ENCODE measurements at regions not wholly inside any gene's neighbourhood (a gene's known extent, or its start where the extent isn't known, plus 50 kb on each side); places are given as distances from the start of the nearest gene placed in this dataset.
"Not testable (repeated sequence)": the region's sequence is repeated elsewhere in the genome, so short reads cannot be mapped to it uniquely, and the experiment has no call there.

GRCh38 chr6:67768972-67769371 is 866.1 kb upstream of the ADGRB3 start:
- Histone ChIP-seq H3K9me2 (replicated peaks; ENCODE audit: insufficient read depth) (no peaks in the 10 kb centered on the region), H3K4me1 (ENCODE audit: insufficient read depth) (no peaks in the 10 kb centered on the region), H3K27ac (no peak overlapping the region), H4K20me1 (ENCODE audit: insufficient read depth, poor library complexity, severe bottlenecking) (no peaks in the 10 kb centered on the region), H3K4me2 (no peak overlapping the region), H3K27me3 (no peaks in the 10 kb centered on the region), H2AFZ (no peak overlapping the region), H3K9me3 (ENCODE audit: low read depth) (no peaks in the 10 kb centered on the region), H3K4me3 (no peak overlapping the region), H3K79me2 (no peaks in the 10 kb centered on the region), H3K36me3 (replicated peaks; ENCODE audit: insufficient read depth, low read depth) (no peaks in the 10 kb centered on the region)
- TF ChIP-seq EZH2phosphoT487 (IDR thresholded peaks at IDR 0.05; ENCODE audit: low read depth, severe bottlenecking, unreplicated experiment) (no peak), CTCF (IDR thresholded peaks at IDR 0.05; ENCODE audit: poor library complexity) (no peak), EZH2 (IDR thresholded peaks at IDR 0.05; ENCODE audit: borderline replicate concordance) (no peak)
- no peak for DNase-seq (ENCODE audit: low spot score)

- not testable (repeated sequence) for H3K4me1 ChIP-seq (ENCODE audit: insufficient read depth); H3K79me2 ChIP-seq; H2AFZ ChIP-seq; H3K4me2 ChIP-seq; DNase-seq (ENCODE audit: low spot score); H3K9me2 ChIP-seq (replicated peaks; ENCODE audit: insufficient read depth); H3K27me3 ChIP-seq; H3K36me3 ChIP-seq (replicated peaks; ENCODE audit: insufficient read depth, low read depth); H3K4me3 ChIP-seq; H3K27ac ChIP-seq; H3K9me3 ChIP-seq (ENCODE audit: low read depth); H4K20me1 ChIP-seq (ENCODE audit: insufficient read depth, poor library complexity, severe bottlenecking)
- WGBS (ENCODE audit: low lambda C conversion rate, missing lambda C conversion rate), result 91% methylated on average over 4 of the region's 4 CpGs
Measured at GRCh38 chr6:67767046-67767822, 867.8 kb upstream of the ADGRB3 start.

- Histone ChIP-seq H3K9me2 (replicated peaks; ENCODE audit: insufficient read depth) (no peaks in the 10 kb centered on the region), H3K9me3 (ENCODE audit: low read depth) (no peaks in the 10 kb centered on the region), H3K27ac (no peak overlapping the region), H3K36me3 (replicated peaks; ENCODE audit: insufficient read depth, low read depth) (no peaks in the 10 kb centered on the region), H3K27me3 (no peaks in the 10 kb centered on the region), H4K20me1 (ENCODE audit: insufficient read depth, poor library complexity, severe bottlenecking) (no peaks in the 10 kb centered on the region), H2AFZ (no peak overlapping the region), H3K79me2 (no peaks in the 10 kb centered on the region), H3K4me1 (ENCODE audit: insufficient read depth) (no peaks in the 10 kb centered on the region), H3K4me2 (no peak overlapping the region), H3K4me3 (no peak overlapping the region)
- no peak for DNase-seq (ENCODE audit: low spot score)
- TF ChIP-seq CTCF (IDR thresholded peaks at IDR 0.05; ENCODE audit: poor library complexity) (no peak), EZH2 (IDR thresholded peaks at IDR 0.05; ENCODE audit: borderline replicate concordance) (no peak), EZH2phosphoT487 (IDR thresholded peaks at IDR 0.05; ENCODE audit: low read depth, severe bottlenecking, unreplicated experiment) (no peak)
- WGBS (ENCODE audit: low lambda C conversion rate, missing lambda C conversion rate), result 47% methylated on average over 1 of the region's 1 CpG
Measured at GRCh38 chr6:67766057-67766456, 869.0 kb upstream of the ADGRB3 start.

DNA sequence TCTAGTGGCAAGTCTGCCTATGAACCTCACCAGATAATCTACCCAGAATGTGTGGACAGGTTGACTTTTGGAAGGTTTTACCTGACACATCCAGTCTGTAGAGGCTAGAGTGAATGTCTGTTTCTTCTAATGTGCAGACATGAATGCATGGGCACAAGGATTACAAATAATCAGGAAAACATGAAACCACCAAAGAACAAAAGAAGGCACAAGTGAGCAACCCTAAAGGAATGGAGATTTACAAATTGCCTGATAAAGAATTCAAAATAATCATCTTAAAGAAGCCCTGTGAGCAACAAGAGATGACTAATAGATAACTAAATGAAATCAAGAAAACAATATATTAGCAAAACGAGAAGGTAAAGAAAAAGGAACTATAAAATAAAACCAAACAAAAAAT is 876.1 kb upstream of the ADGRB3 start:
- no peak for DNase-seq (ENCODE audit: low spot score)
- Histone ChIP-seq H3K27ac (no peak overlapping the region), H3K4me3 (no peak overlapping the region), H3K79me2 (no peaks in the 10 kb centered on the region), H2AFZ (no peak overlapping the region), H4K20me1 (ENCODE audit: insufficient read depth, poor library complexity, severe bottlenecking) (no peaks in the 10 kb centered on the region), H3K4me2 (no peak overlapping the region), H3K9me3 (ENCODE audit: low read depth) (no peaks in the 10 kb centered on the region), H3K9me2 (replicated peaks; ENCODE audit: insufficient read depth) (no peaks in the 10 kb centered on the region), H3K4me1 (ENCODE audit: insufficient read depth) (no peaks in the 10 kb centered on the region), H3K36me3 (replicated peaks; ENCODE audit: insufficient read depth, low read depth) (no peaks in the 10 kb centered on the region), H3K27me3 (no peaks in the 10 kb centered on the region)
- TF ChIP-seq EZH2phosphoT487 (IDR thresholded peaks at IDR 0.05; ENCODE audit: low read depth, severe bottlenecking, unreplicated experiment) (no peak), CTCF (IDR thresholded peaks at IDR 0.05; ENCODE audit: poor library complexity) (no peak), EZH2 (IDR thresholded peaks at IDR 0.05; ENCODE audit: borderline replicate concordance) (no peak)
- 72% methylated on average over 1 of the region's 1 CpG for WGBS (ENCODE audit: low lambda C conversion rate, missing lambda C conversion rate)

All from hepatocyte (in vitro differentiated cells).